UCSD-AML1 (cell line): ENCODE measurements at regions not wholly inside any gene's neighbourhood (a gene's known extent, or its start where the extent isn't known, plus 50 kb on each side); places are given as distances from the start of the nearest gene placed in this dataset.
"Not testable (repeated sequence)": the region's sequence is repeated elsewhere in the genome, so short reads cannot be mapped to it uniquely, and the experiment has no call there.

Experiments used
- DNase-seq: peaks from one replicate; lab custom pipeline; 2025; ENCODE audit not compliant: unreplicated experiment; lab: John Stamatoyannopoulos, UW

DNA sequence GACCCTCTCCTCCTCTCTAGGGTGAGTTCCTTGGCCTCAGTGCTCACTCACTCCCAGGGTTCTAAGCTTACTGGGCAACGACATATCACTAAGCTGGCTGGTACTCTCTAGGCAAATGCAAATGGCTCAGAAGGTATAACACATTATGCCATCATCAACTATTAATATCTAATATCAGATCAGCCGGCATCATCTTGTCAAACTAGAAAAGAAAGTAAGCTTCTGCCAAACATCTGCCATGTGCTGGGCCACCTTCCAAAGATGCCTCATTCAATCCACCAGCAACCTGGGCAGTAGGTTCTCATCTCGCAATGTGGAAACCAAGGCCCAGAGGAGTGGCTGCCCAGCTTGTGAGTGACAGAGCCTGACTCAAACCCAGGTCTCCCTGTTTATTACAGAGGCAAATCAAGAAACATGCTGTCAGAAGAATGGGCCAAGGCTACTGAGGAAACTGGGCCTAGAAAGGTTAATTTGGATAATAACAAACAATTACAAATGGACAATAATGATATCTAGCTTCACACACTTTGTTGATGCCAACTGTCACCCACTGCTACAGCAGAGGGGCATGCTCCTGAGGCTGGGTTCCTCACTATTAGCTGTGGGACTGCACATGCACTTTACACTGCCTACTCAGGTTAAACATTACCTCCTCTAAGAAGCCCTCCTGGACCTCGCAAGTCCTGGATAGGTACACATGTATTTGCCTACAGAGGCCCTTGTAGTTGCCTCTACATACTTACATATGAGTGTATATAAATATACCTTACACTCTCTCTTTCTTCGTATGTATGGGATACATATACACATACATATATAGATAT is 183.3 kb upstream of the JUN start:
- DNase-seq, result no peak

DNA sequence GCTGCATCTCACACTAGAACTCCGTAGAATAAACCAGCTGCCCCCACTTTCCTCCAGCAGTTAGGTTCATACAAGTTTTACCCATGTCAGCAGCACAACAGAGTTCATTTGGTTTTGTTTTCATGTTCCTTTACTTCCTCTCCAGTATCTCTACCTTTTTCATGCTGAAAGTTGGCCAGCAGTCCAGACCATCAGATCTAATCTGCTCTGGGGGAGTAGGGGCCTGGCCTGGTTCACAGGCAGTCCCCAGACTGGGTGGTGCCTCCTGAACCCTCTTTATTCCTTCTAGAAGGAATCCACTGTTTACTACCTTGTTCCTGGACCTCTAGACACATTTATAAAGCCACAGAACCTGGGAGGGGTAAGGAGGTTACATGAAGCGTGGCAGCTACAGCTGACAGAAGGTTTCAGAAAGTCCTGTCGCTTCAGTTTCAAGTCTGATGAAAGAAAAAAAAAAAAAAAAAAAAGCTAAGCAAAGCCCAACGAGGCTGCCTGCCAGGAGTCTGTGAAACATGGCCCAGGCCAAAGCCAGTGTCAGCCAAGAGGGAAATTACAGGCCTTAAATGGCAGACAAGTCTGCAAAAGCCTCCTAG is 184.6 kb upstream of the JUN start:
- no peak for DNase-seq

DNA sequence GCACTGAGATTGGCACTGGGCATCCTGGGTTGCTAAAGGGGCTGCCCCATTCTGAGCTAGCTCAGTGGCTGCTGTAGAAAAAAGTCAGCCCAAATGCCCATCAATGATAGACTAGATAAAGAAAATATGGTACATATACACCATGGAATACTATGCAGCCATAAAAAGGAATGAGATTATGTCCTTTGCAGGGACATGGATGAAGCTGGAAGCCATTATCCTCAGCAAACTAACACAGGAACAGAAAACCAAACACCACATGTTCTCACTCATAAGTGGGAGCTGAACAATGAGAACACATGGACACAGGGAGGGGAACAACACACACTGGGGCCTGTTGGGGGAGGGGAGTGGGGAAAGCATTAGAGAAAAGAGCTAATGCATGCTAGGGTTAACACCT is 185.3 kb upstream of the JUN start:
- not testable (repeated sequence) for DNase-seq

DNA sequence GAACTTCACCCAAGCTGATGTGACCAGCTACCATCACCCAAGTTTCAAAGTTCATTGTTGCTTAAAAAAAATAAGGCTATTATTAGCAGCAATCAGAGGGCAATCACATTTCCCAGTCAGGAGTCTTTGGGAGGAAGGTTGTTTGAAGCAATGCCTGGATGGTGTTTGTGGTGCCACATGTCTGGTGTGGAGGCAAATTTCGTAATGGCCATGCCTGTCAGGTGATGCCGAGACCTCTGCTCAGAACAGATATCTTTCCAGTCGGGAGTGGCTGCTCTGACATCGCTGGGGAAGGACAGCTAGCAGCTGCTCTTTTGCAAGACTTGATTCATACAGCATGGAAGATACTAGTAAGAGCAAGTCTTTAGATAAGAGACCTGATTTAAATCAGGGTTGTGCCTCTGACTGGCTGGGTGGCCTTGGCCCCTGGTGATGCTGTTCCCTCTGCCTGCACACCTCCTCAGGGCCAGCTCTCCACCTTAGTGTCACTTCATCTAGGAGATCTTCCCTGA is 187.8 kb upstream of the JUN start:
- DNase-seq, result no peak

DNA sequence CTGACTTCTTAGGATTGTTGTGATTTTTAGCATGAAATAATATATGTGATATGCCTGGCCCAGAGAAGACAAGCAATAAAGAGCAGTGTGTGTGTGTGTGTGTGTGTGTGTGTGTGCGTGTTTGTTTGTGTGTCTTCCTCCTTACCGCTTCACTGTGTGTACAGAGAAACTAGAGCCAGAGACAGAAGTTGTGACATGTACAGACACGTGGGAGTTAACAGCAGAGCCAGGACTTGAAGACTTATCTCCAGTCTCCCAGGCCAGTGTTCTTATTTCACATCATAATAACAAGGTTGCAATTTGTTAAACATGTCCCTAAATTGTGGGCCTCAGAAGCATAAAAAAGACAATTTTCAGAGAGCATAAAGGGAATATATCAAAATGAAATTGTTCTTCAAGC is 192.0 kb upstream of the JUN start:
- DNase-seq, result no peak

DNA sequence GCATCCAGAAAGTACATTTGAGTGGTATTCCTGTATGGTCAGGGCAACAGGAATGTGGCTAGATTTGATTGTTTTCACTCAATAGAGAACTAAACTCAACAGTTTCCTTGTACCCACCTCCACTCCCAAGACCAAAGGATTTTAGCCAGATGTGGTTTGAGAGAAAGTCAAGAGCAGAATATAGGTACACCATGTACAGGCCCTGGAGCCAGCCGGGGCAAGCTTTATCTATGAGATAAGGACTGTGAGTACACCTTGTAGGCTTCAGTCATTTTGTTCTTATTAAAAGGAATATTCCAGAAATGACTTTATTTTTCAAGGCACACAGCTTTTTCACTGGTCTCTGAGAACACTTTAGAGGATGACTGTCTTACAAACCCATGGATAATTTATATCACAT is 192.4 kb upstream of the JUN start:
- DNase-seq, result no peak

DNA sequence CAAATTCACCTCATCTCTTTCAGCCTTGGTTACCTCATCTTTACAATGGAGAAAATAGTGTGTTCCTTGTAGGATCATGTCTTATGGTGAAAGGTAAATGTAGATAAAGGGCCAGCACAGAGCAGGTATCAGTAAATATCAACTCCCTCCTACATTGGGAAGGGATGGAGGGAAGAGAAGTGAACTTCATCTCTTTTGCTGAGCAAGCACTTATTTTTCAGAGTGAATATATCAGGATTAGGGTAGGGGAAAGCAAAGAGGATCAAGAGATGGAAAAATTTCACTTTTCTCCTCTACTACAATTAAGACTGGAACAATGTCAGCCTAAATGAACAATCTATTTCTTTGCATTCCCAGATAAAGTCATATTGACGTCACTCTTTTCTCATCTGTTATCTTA is 193.8 kb upstream of the JUN start:
- DNase-seq, result no peak

DNA sequence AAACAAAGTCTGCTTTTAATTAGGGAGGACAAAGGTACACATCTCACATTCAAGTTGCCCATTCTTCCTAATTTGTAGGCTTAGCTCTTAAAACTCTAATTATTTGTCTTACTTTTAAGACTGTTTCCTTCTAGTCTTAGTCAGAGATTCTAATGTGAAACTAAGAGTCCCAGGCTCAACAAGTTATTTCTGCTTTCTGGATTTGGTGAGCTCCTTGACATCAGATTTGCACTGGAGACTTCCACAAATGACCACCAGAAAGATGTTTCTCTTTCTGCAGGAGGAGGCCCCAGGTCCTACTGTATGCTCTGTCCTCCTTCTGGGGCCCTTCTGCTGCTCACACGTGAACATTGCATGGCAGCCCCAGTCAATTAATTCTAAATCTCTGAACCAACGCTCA is 194.2 kb upstream of the JUN start:
- no peak for DNase-seq

DNA sequence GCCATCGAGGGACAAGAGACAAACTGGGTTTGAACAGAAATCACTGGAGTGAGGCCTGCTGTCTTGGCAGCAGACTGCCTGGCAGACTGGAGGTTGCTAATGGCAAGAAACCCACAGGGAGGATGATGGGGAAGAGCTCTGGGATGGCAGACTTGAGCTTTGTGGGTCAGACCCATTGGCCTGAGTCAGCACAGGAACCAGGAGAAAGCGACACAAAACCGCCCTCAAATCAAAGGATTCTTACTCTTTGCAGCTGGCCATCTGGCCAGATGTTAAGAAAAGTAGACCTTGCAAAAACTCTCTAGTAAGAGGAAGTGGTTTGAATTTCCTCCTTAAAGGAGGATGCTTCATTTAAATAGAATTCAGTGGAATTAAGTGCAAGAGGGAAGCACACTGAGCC is 195.2 kb upstream of the JUN start:
- peak; percentile 58 for DNase-seq

DNA sequence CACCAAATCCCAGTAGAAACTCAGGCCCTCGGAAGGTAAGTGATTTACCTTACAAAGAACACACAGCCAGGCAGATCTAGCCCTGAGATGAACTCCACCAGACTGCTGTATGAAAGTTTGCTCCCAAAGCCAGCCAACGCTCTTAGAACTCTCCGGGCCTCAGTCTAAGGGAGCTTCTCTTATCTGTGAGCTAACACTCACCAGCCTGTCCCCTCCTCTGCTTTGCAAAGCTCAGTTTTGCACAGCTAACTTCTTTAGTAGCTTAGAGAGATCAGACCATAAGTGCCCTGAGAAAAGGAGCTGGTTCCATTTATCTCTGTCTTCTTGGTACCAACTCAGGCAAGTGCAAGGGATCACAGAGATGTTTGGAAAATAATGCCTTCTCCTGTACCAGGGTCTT is 195.8 kb upstream of the JUN start:
- DNase-seq, result no peak

DNA sequence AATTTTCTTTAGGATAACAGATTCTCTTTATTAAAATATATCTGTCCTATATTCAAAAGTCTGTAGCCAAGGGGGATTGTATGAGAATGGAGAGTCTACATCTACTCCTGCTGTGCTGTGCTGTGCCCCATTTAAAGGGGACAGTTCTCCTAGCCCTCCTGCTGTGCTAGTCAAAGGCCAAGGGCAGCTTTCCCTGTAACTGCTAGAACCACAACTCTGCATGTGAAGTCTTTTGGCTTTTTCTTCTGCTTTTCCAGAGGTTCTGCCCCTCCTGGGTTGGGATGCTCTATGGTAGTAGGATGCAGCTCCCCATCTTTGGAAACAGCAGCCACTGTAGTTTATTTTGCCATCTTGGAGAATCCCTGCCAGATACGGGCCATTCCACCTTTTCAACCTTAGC is 197.5 kb upstream of the JUN start:
- no peak for DNase-seq

DNA sequence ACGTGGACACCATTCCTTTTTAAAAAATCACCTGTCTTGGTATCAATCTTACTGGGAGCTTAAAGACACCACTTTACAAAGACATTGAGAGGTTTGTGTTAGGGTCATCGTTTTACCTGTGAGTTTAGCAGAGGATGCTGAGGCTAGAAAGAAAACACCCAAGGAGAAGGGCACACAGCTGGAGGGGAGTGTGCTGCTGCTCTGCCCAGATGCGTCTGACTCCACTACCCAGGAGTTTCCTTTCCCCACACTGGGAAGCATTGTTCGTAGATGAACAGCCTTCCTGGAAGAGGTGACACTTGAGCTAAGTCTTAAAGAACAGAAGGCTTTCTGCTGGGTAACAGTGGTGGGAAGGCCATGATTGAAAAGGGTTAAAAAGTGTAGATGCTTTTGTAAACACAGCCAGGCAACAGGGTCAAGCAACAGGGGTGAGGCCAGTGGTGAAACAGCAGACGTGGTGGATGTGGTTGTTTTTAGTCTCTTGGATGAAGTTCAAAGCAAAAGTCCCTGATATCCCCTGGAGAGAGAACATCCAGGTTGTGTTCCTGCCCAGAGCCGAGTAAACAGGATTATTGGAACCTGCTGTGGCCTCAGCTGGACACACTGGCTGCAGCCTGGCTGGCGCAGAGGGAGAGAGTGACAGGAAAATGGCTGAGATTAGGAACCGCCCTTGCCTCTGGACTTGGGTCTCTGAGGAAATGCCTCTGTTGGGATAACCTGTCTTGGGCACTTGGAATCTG is 198.6 kb upstream of the JUN start:
- DNase-seq, result no peak

DNA sequence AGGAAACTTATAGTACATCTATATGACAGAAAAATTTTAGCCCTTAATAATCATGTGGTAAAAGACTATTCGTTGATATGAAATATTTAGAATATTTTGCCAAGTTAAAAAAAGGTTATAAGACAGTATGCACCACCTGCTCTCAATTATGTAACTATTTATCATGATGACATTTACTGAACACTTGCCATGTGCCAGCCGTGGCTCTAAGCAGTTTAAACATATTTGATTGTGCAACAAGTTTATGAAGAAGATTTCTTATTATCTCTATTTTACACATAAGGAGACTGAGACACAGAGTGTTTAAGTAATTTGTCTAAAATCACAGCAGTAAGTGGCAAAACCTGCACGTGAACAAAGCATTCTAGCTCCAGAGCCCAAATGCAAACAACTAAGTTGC is 199.3 kb upstream of the JUN start:
- DNase-seq, result no peak

DNA sequence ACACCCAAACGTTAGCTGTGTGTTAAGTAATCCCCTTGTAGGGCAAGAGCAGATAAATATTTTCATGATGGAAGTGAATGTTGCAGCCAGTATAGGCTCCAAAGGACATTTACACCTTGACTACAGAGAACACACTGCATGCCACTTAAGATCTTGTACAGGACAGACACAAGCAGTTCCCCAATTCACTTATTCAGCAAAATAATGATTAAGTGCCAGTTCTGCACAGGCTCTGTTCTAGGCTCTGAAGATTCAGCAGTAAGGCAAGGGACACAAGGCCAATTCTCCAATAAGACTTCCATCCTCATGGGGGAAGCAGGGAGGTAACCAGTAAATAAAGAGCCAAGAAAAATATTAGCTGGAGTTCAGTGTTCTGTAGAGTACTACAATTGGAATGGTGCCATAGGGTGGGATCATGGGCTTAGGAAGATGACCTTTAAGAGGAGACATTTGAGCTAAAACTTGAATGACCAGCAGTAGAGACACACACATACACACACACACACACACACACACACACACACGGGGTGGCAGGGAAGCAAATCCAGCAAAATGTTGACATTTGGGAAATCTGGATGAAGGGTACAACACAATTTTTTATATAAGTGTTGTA is 199.9 kb upstream of the JUN start:
- DNase-seq, result no peak

DNA sequence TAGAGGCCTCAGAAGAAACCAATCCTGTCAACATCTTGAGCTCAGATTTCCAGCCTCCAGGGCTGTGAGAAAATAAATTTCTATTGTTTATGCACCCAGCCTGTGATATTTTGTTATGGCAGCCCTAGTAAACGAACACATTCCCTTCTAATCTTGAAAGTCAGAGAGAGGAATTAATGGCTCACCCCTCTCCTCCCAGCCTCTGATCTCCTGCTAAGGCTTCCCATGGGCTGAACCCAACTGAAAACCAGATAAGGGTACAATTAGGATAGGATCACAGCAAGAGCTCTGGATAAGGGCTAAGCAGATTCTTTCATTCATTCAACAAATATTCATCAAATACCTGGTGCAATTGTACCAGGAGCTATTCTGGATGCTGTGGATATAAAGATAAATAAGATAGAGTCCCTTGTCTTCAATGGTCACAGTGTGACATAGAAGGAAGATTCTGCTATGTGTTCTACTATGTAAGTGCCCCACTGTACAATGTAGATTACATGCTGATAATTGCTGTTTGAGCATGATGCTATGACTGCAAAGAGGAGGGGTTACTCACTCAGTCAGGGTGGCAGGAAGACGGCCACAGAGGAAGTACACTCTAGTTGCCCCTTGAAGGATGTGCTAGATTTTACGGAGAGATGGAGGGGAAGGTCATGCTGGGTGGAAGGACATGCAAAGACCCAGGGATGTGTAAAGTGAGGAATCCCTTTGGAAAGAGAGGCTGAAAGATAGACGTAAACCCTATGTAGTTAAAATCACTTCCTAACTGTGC is 203.3 kb upstream of the JUN start:
- DNase-seq, result no peak

DNA sequence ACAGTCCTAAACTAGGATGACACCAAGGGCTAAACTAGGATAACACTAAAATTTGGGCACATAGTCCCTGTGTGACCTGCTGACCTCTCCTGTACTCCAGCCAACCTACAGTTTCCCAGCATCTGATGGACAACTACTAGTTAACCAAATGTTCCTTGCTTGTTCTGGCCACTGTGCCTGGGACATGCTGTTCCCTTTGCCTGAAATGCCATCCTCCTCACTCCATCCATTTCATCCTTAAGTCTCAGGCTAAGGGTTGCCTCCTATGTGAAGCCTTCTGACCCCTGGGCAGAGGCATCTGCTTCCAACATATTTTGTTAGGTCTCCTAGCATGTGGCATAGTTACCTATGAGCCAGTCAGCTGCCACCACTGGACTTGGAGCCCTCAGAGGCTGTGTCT is 204.9 kb upstream of the JUN start:
- DNase-seq, result no peak

DNA sequence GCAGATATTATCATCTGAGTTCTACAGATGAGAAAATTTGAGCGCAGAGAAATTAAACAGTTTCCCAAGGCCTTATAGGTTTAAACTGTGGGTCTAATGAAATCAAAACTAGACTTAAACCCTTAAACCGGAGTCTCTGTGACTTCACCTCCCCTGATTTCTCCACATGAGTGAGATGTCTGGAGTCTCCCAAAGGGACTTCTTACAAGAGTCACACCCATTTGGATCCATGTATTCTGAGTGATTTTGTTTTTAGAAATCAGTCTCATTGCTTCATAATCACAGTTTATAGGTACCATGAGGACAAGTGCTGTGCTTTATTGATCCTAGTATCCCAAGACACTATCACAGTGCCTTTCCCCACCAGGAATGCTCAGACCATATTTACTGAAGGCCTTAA is 206.0 kb upstream of the JUN start:
- no peak for DNase-seq

DNA sequence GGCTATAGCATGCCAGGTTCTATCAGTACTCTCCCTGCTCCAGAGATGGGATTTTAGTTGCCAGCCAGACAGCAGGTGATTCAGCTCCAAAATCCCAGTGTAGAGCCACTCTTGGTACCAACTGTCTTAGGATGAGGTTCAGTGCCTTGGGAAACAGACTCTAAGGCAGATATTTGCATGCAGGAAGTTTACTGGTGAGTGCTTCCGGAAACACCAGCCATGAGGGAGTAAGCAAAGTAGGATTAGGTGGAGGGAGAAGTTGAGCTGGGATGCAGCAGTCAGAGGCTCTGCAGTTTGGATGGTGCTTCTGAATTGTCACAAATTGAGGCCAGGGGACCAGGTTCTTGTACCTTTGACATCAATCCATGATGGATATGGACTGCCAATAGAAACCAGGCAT is 207.5 kb upstream of the JUN start:
- no peak for DNase-seq

DNA sequence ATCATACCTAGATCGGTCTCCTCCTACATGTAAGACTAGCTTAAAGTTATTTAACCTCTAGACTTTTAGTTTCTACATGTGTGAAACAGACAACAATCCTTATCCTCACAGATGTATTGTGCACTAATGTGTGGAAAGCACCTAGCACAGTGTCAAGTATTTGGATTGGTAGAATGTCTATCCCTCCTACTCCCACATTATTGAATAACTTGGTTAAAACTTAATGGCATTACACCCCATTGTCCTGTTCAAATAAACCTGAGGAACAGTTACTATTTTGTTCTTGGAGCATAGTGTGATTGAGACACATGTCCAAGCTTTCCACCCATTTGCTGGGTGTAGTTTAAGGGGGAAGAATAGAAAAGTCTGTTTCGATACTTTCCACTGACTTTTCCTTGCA is 208.8 kb upstream of the JUN start:
- DNase-seq, result no peak

DNA sequence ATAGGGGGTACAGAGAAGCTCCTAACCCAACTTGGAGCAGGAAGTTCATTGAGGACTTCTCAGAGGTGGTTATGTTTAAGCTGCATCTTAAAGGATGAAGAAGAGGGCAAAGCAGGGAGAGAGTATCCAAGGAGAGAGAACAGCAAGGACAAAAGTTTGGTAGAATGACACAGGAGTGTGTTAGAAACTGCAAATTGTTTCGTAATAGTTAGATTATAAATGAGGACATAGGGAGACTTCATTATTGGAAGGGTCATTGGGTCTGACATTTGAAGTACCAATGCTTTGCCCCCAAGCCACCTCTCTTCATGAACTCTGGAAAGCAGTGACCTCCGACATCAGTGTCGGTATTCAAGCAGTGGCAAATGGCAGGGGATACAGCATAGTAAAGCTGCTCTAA is 209.6 kb upstream of the JUN start:
- no peak for DNase-seq

DNA sequence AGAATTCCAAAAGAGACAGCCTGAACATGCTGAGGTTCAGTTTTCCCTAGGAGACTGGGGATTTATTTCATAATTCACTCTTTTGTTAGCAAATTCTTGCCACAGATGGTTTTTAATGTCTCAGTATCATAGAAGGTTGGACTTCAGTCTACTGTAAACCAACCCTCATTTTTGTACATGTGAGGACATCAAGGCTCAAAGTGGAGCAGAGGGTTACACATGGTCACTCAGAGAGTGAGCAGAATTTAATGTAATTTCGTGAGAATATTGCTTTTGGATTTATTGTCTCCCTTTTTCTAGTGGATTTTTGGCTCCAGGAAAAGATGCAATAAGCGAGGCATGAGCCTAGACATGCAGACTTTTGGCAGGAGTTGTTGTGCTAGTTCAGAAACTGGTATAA is 210.8 kb upstream of the JUN start:
- no peak for DNase-seq
